Right kidney (tissue), 1 donor: ENCODE measurements at regions not wholly inside any gene's neighbourhood (a gene's known extent, or its start where the extent isn't known, plus 50 kb on each side); places are given as distances from the start of the nearest gene placed in this dataset.
A peak's percentile ranks its signal among the peaks of the same experiment; 100 is the strongest.

Experiments used
- DNase-seq: peaks from one replicate; pipeline ENCODE4 v3.0.0-alpha.2; 2016

- DNase-seq = no peak
These were observed 89.4 kb downstream of the TMEM30B start for GRCh38 chr14:61191733-61192132.

DNA sequence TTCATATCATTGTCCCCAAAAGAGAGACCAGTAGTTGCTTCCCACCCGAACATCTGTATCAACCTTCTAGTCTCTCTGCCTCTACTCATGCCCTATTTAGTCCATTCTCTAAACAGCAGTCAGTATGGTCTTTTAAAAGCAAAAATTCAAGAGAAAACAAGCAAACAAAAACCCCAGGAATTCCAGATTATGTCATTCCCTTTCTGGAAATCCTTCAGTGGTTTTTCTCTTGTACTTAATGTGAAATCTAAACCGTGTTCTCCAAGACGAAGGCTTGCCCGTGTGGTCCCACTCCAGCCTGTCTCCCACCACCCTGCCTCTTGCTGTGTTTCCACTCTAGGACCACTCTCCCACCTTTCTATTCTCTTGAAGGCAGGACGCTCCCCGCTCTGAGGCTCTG lies 90.8 kb downstream of the TMEM30B start:
- no peak for DNase-seq

DNA sequence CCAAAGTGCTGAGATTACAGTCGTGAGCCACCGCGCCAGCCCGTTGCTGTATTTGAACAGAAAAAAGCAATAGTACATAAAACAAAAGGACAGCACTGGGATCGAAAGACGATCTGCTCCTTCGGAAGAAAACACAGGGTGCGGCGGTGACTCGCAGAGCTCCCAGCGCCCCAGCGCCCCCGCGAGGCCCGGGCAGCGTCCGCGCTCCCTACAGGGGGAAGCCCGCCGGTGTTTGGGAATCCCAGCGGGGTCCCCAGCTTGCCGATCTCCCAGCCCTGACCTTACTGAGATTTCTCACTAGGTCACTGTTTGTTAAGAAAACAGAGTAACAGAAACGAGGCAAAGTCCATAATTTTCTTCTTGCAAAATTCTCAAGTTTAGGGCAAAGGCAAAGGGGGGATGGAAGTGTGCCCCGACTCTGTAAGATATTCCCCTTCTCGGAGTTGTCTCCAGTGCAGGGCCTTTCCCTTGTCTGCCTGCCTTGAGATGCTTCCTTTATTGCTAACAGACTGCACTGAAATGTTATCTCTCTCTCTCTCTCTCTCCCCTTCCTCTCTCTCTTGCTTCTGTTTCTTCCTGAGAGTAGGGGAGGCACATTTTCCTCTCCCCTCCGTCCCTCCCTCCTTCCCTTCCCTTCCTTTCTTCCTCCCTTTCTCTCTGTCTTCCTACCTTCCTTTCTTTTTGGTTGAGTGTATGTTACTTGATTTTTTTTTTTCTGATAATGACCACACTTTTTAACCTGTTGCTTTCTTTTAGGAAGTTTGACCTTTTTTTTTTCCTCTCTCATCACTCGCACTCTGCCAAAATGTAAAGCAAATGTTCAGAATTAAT lies 91.9 kb downstream of the TMEM30B start:
- DNase-seq = peak; percentile 69

DNA sequence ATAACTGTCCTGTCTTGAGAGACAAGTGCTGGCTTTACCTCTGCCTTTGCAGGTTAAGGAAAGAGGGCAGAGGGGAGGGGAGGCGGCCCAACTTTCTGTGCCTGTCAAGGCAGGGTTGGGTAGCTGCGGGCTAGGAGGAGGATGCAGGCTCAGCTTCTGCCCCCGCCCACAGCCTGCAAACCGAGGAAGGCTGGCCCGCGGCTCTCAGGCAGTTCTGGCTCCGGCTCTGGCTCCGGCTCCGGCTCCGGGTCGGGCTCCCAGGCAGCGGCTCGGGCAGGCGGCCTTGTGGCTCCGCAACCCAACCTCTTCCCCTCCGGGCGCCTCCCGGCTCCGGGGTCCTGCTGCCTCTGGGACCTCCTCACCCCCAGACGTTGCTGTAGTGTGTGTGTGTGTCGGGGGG lies 92.9 kb downstream of the TMEM30B start:
- peak; percentile 49 for DNase-seq

GRCh38 chr14:61187196-61187905 lies 93.8 kb downstream of the TMEM30B start:
- no peak for DNase-seq

GRCh38 chr14:61186341-61187195 lies 94.6 kb downstream of the TMEM30B start:
- no peak for DNase-seq

- DNase-seq = no peak
These were observed 95.6 kb downstream of the TMEM30B start for GRCh38 chr14:61185534-61185933.

DNA sequence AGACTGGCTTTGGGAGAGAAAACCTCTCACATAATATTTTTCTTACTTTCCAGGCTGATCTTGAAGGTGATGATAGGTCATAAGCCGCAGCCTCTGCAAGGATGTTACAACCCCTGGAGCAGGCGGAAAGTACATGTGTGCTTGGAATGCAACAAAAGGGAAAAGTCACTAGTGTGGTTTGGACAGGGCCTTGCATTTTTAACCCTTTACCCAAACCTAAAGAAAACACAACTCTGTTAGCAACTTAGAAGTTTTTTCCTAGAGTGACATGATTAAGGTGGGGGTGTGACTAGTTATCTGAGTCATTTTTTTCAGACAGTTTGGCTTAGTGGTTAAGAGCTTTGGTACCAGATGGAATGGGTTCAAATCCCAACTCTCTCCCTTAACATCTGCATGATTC lies 97.0 kb downstream of the TMEM30B start:
- DNase-seq = no peak

GRCh38 chr14:61183196-61183885 lies 97.8 kb downstream of the TMEM30B start:
- DNase-seq = no peak

GRCh38 chr14:61179796-61180398 lies 101.2 kb downstream of the TMEM30B start:
- no peak for DNase-seq

- no peak for DNase-seq
These were observed 102.0 kb downstream of the TMEM30B start for GRCh38 chr14:61179061-61179690.

DNA sequence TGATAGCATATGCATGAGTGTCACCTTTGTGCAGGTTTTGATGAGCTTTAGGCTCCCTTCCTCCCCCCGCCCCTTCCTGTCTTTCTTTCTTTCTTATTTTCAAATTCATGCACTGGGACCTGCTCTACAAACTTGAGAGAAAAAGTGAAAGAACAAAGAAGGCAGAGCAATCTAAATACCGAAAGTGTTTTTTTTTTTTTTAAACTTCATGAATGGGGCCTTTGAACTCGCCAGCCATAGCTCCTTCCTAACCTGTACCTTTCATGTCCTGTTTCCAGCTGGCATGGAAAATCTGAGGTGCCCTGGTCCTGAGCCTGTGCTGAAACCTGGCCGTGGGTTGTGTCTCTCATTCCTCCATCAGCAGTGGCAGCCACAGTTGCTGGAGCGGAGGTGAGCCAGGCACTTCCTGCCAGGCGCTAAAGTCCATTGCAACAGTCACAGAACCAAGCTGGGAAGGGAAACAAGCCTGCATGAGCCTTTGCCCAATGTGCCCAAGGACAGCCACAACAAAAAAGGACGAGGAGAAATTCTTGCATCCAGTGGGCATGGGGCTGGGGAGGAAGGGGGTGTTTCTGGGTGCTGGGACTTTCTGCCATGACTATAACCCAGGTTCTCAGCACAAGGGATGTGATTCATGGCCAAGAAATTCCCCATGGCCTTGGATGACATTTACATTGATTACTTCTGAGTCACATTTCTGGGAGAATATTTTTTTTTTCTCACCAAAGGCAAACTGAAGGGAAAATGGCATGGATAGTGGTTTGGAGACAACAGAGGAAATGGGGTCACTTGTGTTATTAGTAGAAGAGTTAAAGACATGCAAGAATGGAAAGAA lies 102.7 kb downstream of the TMEM30B start:
- DNase-seq = no peak

DNA sequence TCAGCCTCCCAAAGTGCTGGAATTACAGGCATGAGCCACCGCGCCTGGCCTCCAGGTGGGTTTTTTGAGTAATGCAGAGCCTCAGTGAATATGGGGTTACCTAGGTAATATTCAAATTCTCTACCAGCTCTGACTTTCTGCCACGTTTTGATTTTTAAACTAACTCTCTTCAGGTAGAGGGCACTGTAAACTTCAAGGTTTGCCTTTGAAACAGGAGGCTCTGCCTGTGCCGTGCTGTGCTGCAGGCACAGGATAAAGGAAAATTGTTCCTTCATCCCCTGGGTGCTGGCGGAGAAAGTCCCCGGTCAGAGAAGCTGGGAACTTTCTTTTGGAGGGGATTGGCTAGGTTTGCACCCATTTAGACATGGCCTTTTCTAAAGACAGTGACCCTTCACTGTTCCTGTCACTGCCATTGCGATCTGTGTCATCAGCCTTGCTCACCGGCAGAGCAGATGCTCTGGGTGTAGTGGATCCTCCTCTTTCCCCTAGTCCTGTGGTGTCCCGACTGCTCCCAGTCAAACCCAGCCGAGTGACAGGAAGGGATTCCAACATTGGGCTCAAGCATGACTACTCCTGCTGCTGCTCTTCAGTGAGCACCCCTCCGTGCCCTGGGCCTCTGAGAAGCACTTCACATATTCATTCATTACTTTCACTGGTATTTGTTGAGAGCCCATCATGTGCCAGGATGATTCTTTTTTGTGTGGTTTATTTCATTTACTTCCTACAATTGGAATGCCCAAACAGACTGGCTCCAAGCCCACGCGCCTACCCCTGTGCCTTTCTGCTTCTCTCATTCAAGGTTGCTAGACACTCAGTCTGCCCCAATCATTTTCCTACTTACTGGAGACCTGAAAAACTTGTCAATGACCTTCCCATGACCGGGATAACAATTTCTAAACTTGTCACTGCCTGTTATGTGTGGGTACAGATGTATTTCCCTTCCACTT lies 103.6 kb downstream of the TMEM30B start:
- DNase-seq = no peak

- no peak for DNase-seq
These were observed 104.5 kb downstream of the TMEM30B start for GRCh38 chr14:61176686-61177085.

DNA sequence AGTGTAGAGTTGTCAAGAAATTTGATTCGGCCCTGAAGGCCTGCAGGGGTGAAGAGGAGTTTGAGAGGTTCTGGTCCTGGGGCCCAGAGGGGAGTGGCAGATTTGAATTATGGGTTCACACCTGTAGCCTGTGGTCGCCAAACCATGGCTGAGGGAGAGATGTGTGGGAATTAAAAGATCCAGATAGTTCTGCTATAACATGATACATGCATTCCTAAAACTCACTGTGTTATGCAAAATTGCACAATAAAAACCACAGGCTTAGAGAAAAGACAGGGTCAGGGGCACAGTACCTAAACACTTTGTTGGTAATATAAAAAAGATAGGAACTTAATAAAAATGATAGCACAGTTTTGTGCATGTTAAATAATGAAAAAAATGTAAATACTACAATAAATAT lies 106.2 kb downstream of the TMEM30B start:
- DNase-seq = no peak

DNA sequence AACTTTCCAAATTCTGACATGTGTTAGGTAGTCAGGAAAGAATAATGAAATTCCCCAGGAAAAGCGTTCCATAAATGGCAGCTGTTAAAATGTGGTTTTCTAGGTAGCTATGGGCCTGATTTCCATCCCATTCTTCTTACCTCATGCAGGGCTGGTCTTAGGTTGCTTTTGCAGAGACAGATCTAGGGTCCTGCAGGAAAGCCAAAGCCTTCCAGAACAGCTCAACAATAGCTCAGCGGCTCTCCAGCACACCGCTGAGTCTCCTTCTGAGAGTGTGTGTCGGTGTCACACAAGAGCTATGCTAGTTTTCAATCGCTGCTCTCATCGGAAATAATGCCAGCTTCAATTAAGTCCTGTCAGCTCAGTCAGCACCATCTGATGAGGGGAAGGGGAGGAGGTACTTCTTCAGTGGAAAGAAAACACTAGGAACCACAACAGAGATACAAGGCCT lies 106.7 kb downstream of the TMEM30B start:
- DNase-seq = no peak

GRCh38 chr14:61171727-61172126 lies 109.4 kb downstream of the TMEM30B start:
- no peak for DNase-seq

- DNase-seq = no peak
These were observed 113.0 kb downstream of the TMEM30B start for GRCh38 chr14:61168141-61168540.

GRCh38 chr14:61167642-61168041 lies 113.5 kb downstream of the TMEM30B start:
- DNase-seq = no peak
